GM12878 (cell line): ENCODE measurements at regions not wholly inside any gene's neighbourhood (a gene's known extent, or its start where the extent isn't known, plus 50 kb on each side); places are given as distances from the start of the nearest gene placed in this dataset.

Experiments
- MYC ChIP-seq: IDR thresholded peaks from 2 replicates; pipeline ENCODE4 v1.6.1; 2011; ENCODE audit warnings: mild to moderate bottlenecking, low read length, moderate library complexity, inconsistent platforms; ENCODE audit not compliant: insufficient read depth, insufficient replicate concordance, insufficient read length, severe bottlenecking
- POLR2A ChIP-seq: IDR thresholded peaks from 2 replicates; pipeline ENCODE4 v1.6.1; 2011; ENCODE audit warnings: low read depth, mild to moderate bottlenecking, low read length
- POLR2AphosphoS5 ChIP-seq: IDR thresholded peaks from 2 replicates; pipeline ENCODE4 v1.6.1; 2011; ENCODE audit warnings: mild to moderate bottlenecking, low read length, inconsistent platforms
- SMC3 ChIP-seq: IDR thresholded peaks from 2 replicates; pipeline ENCODE4 v1.6.1; 2011; ENCODE audit warnings: low read length, improper control_type of control experiment, borderline replicate concordance
- SP1 ChIP-seq: IDR thresholded peaks from one replicate; pipeline ENCODE4 v1.6.1; 2011; ENCODE audit warnings: low read depth, low read length
- STAT1 ChIP-seq: fragments of 450-650 bp; conservative IDR thresholded peaks from 2 replicates; pipeline ENCODE4 v1.6.1; 2014; ENCODE audit warnings: antibody characterized with exemption, mild to moderate bottlenecking
- TF ChIP-seq, protein P1 (sequence below): fragments of 450-650 bp; IDR thresholded peaks from 2 replicates; pipeline ENCODE4 v1.6.1; 2017; ENCODE audit warnings: mild to moderate bottlenecking, low read depth, inconsistent platforms; ENCODE audit not compliant: poor library complexity, severe bottlenecking
- TF ChIP-seq, protein P2 (sequence below): IDR thresholded peaks from 2 replicates; pipeline ENCODE4 v1.6.1; 2012; ENCODE audit warnings: low read depth, low read length, improper control_type of control experiment
- TF ChIP-seq, protein P3 (sequence below): IDR thresholded peaks from 2 replicates; pipeline ENCODE4 v1.6.1; 2012; ENCODE audit warnings: mild to moderate bottlenecking, low read depth, low read length
- TF ChIP-seq, protein P4 (sequence below), 3 experiments: IDR thresholded peaks in 2 of 3; conservative IDR thresholded peaks in 1 of 3; 2 replicates each; pipeline ENCODE4 v1.5.1; 2011; ENCODE audit warnings: low read depth in 3 of 3, low read length in 3 of 3, mild to moderate bottlenecking in 3 of 3, control low read depth in 2 of 3, moderate library complexity in 2 of 3, inconsistent platforms in 1 of 3, mixed read lengths in 1 of 3; ENCODE audit not compliant: control insufficient read depth in 2 of 3, insufficient read depth in 1 of 3; ENCODE audit errors: extremely low read depth in 1 of 3

DNA sequence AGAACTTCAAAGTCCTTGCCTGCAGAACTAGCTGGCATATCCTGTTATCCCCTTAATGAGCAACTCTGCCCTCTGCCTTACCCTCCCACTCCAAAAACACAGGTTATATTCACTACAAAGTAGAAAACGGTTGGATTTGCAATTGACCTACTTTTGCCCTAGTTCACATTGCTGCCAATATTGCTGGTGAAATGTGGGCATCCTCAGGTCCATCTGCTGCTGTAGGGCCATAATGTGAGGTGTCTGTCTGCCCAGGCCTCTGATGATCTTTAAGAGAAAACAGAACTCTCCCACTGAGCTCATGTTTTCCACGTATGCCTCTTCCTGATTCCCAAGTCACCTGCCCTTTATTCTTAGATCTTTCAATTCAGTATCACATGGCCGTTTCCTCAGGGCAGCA, 294.0 kb upstream of the CDH20 start:
- TF ChIP-seq, protein P1, sequence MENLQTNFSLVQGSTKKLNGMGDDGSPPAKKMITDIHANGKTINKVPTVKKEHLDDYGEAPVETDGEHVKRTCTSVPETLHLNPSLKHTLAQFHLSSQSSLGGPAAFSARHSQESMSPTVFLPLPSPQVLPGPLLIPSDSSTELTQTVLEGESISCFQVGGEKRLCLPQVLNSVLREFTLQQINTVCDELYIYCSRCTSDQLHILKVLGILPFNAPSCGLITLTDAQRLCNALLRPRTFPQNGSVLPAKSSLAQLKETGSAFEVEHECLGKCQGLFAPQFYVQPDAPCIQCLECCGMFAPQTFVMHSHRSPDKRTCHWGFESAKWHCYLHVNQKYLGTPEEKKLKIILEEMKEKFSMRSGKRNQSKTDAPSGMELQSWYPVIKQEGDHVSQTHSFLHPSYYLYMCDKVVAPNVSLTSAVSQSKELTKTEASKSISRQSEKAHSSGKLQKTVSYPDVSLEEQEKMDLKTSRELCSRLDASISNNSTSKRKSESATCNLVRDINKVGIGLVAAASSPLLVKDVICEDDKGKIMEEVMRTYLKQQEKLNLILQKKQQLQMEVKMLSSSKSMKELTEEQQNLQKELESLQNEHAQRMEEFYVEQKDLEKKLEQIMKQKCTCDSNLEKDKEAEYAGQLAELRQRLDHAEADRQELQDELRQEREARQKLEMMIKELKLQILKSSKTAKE: no peak
- TF ChIP-seq, protein P2, sequence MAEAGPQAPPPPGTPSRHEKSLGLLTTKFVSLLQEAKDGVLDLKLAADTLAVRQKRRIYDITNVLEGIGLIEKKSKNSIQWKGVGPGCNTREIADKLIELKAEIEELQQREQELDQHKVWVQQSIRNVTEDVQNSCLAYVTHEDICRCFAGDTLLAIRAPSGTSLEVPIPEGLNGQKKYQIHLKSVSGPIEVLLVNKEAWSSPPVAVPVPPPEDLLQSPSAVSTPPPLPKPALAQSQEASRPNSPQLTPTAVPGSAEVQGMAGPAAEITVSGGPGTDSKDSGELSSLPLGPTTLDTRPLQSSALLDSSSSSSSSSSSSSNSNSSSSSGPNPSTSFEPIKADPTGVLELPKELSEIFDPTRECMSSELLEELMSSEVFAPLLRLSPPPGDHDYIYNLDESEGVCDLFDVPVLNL: no peak
- TF ChIP-seq POLR2AphosphoS5 (no peak), POLR2A (no peak), STAT1 (no peak), SMC3 (no peak), MYC (no peak), SP1 (no peak)
- TF ChIP-seq, protein P3, sequence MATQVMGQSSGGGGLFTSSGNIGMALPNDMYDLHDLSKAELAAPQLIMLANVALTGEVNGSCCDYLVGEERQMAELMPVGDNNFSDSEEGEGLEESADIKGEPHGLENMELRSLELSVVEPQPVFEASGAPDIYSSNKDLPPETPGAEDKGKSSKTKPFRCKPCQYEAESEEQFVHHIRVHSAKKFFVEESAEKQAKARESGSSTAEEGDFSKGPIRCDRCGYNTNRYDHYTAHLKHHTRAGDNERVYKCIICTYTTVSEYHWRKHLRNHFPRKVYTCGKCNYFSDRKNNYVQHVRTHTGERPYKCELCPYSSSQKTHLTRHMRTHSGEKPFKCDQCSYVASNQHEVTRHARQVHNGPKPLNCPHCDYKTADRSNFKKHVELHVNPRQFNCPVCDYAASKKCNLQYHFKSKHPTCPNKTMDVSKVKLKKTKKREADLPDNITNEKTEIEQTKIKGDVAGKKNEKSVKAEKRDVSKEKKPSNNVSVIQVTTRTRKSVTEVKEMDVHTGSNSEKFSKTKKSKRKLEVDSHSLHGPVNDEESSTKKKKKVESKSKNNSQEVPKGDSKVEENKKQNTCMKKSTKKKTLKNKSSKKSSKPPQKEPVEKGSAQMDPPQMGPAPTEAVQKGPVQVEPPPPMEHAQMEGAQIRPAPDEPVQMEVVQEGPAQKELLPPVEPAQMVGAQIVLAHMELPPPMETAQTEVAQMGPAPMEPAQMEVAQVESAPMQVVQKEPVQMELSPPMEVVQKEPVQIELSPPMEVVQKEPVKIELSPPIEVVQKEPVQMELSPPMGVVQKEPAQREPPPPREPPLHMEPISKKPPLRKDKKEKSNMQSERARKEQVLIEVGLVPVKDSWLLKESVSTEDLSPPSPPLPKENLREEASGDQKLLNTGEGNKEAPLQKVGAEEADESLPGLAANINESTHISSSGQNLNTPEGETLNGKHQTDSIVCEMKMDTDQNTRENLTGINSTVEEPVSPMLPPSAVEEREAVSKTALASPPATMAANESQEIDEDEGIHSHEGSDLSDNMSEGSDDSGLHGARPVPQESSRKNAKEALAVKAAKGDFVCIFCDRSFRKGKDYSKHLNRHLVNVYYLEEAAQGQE: no peak
- TF ChIP-seq, protein P4, sequence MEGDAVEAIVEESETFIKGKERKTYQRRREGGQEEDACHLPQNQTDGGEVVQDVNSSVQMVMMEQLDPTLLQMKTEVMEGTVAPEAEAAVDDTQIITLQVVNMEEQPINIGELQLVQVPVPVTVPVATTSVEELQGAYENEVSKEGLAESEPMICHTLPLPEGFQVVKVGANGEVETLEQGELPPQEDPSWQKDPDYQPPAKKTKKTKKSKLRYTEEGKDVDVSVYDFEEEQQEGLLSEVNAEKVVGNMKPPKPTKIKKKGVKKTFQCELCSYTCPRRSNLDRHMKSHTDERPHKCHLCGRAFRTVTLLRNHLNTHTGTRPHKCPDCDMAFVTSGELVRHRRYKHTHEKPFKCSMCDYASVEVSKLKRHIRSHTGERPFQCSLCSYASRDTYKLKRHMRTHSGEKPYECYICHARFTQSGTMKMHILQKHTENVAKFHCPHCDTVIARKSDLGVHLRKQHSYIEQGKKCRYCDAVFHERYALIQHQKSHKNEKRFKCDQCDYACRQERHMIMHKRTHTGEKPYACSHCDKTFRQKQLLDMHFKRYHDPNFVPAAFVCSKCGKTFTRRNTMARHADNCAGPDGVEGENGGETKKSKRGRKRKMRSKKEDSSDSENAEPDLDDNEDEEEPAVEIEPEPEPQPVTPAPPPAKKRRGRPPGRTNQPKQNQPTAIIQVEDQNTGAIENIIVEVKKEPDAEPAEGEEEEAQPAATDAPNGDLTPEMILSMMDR (IDR thresholded peaks at IDR 0.05 in 2 of 3, conservative IDR thresholded peaks at IDR 0.05 in 1 of 3; ENCODE audit: control insufficient read depth in 2 of 3, extremely low read depth in 1 of 3, insufficient read depth in 1 of 3, low read depth in 3 of 3, low read length in 3 of 3): no peak
